Vagina (tissue), 2 donors: ENCODE measurements at regions not wholly inside any gene's neighbourhood (a gene's known extent, or its start where the extent isn't known, plus 50 kb on each side); places are given as distances from the start of the nearest gene placed in this dataset.

Source experiments
- CTCF ChIP-seq, 3 experiments: fragments of 450-650 bp in 2 of 3; fragments of 200-600 bp in 1 of 3; sonication (generic) in 1 of 3; IDR thresholded peaks; one replicate each; pipeline ENCODE4 v1.5.1; 2017 to 2019; ENCODE audit warnings: antibody characterized with exemption in 3 of 3, mild to moderate bottlenecking in 2 of 3, moderate library complexity in 2 of 3
- POLR2A ChIP-seq, 2 donors: fragments of 450-650 bp; IDR thresholded peaks; one replicate each; pipeline ENCODE4 v1.6.1; 2017; ENCODE audit warnings: antibody characterized with exemption in 2 of 2, mild to moderate bottlenecking in 2 of 2, moderate library complexity in 2 of 2
- POLR2AphosphoS5 ChIP-seq, 2 donors: sonication (generic); formaldehyde crosslinking; IDR thresholded peaks; one replicate each; pipeline ENCODE4 v1.9.0; 2017; ENCODE audit warnings: antibody characterized with exemption in 2 of 2, mild to moderate bottlenecking in 2 of 2, low read depth in 1 of 2; ENCODE audit not compliant: insufficient read depth in 1 of 2

GRCh38 chr4:20041839-20042407, 209.8 kb upstream of the SLIT2 start:
- TF ChIP-seq POLR2AphosphoS5 (IDR thresholded peaks at IDR 0.05; ENCODE audit: insufficient read depth in 1 of 2, low read depth in 1 of 2) (no peak), POLR2A (IDR thresholded peaks at IDR 0.05) (no peak), CTCF (IDR thresholded peaks at IDR 0.05) (no peak)
